IMR-90 (cell line): ENCODE measurements at regions not wholly inside any gene's neighbourhood (a gene's known extent, or its start where the extent isn't known, plus 50 kb on each side); places are given as distances from the start of the nearest gene placed in this dataset.

Source experiments
- ATAC-seq: fragments of 200-7000 bp; cut with Tn5 transposase; 2 replicates; pipeline ENCODE4 v1.9.1; 2020; ENCODE audit warnings: low read depth, mild to moderate bottlenecking, moderate library complexity
- BruUV-seq: library from RNA; stranded (reverse); fragments of 400-500 nt; replicated peaks from 2 replicates; lab custom pipeline; 2021; lab: Mats Ljungman, UMichigan
- CTCF ChIA-PET: fragments of 300-600 bp; formaldehyde crosslinking; extraction: SDS; loops from one replicate; lab custom pipeline; 2021; ENCODE audit warnings: antibody characterized with exemption; lab: Yijun Ruan, JAX
- POLR2A ChIA-PET: fragments of 300-600 bp; sonication (Branson Sonifier 250); formaldehyde crosslinking; loops from one replicate; lab custom pipeline; 2022; ENCODE audit warnings: antibody characterized with exemption; ENCODE audit not compliant: unreplicated experiment; lab: Charles Lee
- DNase-seq: peaks from one replicate; pipeline ENCODE4 v3.0.0; 2013
- H2AFZ ChIP-seq: replicated peaks from 2 replicates; pipeline ENCODE3; 2013; ENCODE audit warnings: low read length, mild to moderate bottlenecking; ENCODE audit not compliant: poor library complexity
- H2AK5ac ChIP-seq: 2 replicates; pipeline ENCODE4 v1.6.1; 2013; ENCODE audit warnings: low read depth, low read length, inconsistent platforms
- H2AK9ac ChIP-seq: replicated peaks from 2 replicates; pipeline ENCODE3; 2013; ENCODE audit warnings: mild to moderate bottlenecking, low read depth, low read length, moderate library complexity; ENCODE audit not compliant: poor library complexity
- H2BK120ac ChIP-seq: 2 replicates; pipeline ENCODE4 v1.6.1; 2013; ENCODE audit warnings: low read depth, low read length, inconsistent platforms
- H2BK15ac ChIP-seq: 3 replicates; pipeline ENCODE4 v1.6.1; 2013; ENCODE audit warnings: low read depth, low read length, inconsistent platforms
- H2BK20ac ChIP-seq: 2 replicates; pipeline ENCODE4 v1.6.1; 2013; ENCODE audit warnings: low read depth, mild to moderate bottlenecking, inconsistent platforms, low read length, moderate library complexity
- H2BK5ac ChIP-seq: 2 replicates; pipeline ENCODE4 v1.6.1; 2013; ENCODE audit warnings: mild to moderate bottlenecking, low read depth, low read length, inconsistent platforms; ENCODE audit not compliant: poor library complexity, severe bottlenecking
- H3K14ac ChIP-seq: replicated peaks from 2 replicates; pipeline ENCODE4 v1.6.1; 2013; ENCODE audit warnings: low read depth, low read length, inconsistent platforms
- H3K18ac ChIP-seq: 2 replicates; pipeline ENCODE4 v1.6.1; 2013; ENCODE audit warnings: low read depth, low read length, control low read depth
- H3K23ac ChIP-seq: 2 replicates; pipeline ENCODE4 v1.6.1; 2013; ENCODE audit warnings: low read depth, low read length, inconsistent platforms
- H3K27ac ChIP-seq: 2 replicates; pipeline ENCODE4 v1.5.1; 2013; ENCODE audit warnings: mild to moderate bottlenecking, control low read depth, low read length; ENCODE audit not compliant: insufficient read depth
- H3K27me3 ChIP-seq: 2 replicates; pipeline ENCODE4 v1.6.1; 2013; ENCODE audit warnings: low read length; ENCODE audit not compliant: control insufficient read depth, insufficient read depth
- H3K36me3 ChIP-seq: 2 replicates; pipeline ENCODE4 v1.6.1; 2013; ENCODE audit warnings: low read length, mixed read lengths; ENCODE audit not compliant: control insufficient read depth, insufficient read depth
- H3K4ac ChIP-seq: 2 replicates; pipeline ENCODE4 v1.6.1; 2013; ENCODE audit warnings: low read depth, low read length, inconsistent platforms
- H3K4me1 ChIP-seq: 2 replicates; pipeline ENCODE4 v1.6.1; 2013; ENCODE audit warnings: low read length, mixed read lengths; ENCODE audit not compliant: control insufficient read depth, insufficient read depth
- H3K4me2 ChIP-seq: 2 replicates; pipeline ENCODE4 v1.6.1; 2013; ENCODE audit warnings: low read depth, mild to moderate bottlenecking, control low read depth, low read length, moderate library complexity
- H3K4me3 ChIP-seq: 2 replicates; pipeline ENCODE4 v1.5.1; 2013; ENCODE audit warnings: low read depth, mild to moderate bottlenecking, control low read depth, low read length, moderate library complexity; ENCODE audit not compliant: insufficient read depth
- H3K56ac ChIP-seq: 2 replicates; pipeline ENCODE4 v1.6.1; 2013; ENCODE audit warnings: low read length, inconsistent platforms; ENCODE audit not compliant: insufficient read depth; ENCODE audit errors: extremely low read depth
- H3K79me1 ChIP-seq, 2 experiments: 2 replicates each; pipeline ENCODE4 v1.6.1; 2013; ENCODE audit warnings: low read length in 2 of 2, inconsistent platforms in 1 of 2, low read depth in 1 of 2
- H3K9ac ChIP-seq: 2 replicates; pipeline ENCODE4 v1.6.1; 2013; ENCODE audit warnings: low read depth, low read length, control low read depth
- H3K9me1 ChIP-seq: 2 replicates; pipeline ENCODE4 v1.6.1; 2013; ENCODE audit warnings: low read length, inconsistent platforms; ENCODE audit not compliant: insufficient read depth
- H3K9me3 ChIP-seq: 2 replicates; pipeline ENCODE4 v1.6.1; 2013; ENCODE audit warnings: low read length; ENCODE audit not compliant: control insufficient read depth, insufficient read depth
- H4K20me1 ChIP-seq: 2 replicates; pipeline ENCODE4 v1.6.1; 2013; ENCODE audit warnings: low read length, inconsistent platforms; ENCODE audit not compliant: insufficient read depth
- H4K5ac ChIP-seq: 2 replicates; pipeline ENCODE4 v1.6.1; 2013; ENCODE audit warnings: mild to moderate bottlenecking, low read depth, low read length, control low read depth
- H4K8ac ChIP-seq, 2 experiments: 2 replicates each; pipeline ENCODE4 v1.6.1; 2013; ENCODE audit warnings: low read depth in 2 of 2, low read length in 2 of 2, control low read depth in 1 of 2, inconsistent platforms in 1 of 2
- H4K91ac ChIP-seq: 2 replicates; pipeline ENCODE4 v1.6.1; 2013; ENCODE audit warnings: low read depth, low read length, inconsistent platforms; ENCODE audit not compliant: insufficient read depth
- BHLHE40 ChIP-seq: fragments of 150-350 bp; IDR thresholded peaks from 2 replicates; pipeline ENCODE4 v1.6.1; 2016; ENCODE audit warnings: mild to moderate bottlenecking, low read depth, low read length
- CEBPB ChIP-seq: IDR thresholded peaks from 2 replicates; pipeline ENCODE4 v1.6.1; 2012; ENCODE audit warnings: low read depth, low read length, improper control_type of control experiment
- CHD1 ChIP-seq: IDR thresholded peaks from 2 replicates; pipeline ENCODE4 v1.6.1; 2012; ENCODE audit warnings: low read depth, low read length, improper control_type of control experiment
- ELK1 ChIP-seq: fragments of 150-350 bp; IDR thresholded peaks from 2 replicates; pipeline ENCODE4 v1.6.1; 2016; ENCODE audit warnings: low read depth, mild to moderate bottlenecking, low read length, moderate library complexity, borderline replicate concordance
- FOS ChIP-seq: fragments of 150-350 bp; IDR thresholded peaks from 2 replicates; pipeline ENCODE4 v1.6.1; 2016; ENCODE audit warnings: low read depth, low read length
- MAFK ChIP-seq: IDR thresholded peaks from 2 replicates; pipeline ENCODE4 v1.6.1; 2012; ENCODE audit warnings: low read depth, low read length, improper control_type of control experiment
- MAZ ChIP-seq: IDR thresholded peaks from 2 replicates; pipeline ENCODE4 v1.6.1; 2012; ENCODE audit warnings: low read depth, mild to moderate bottlenecking, low read length, improper control_type of control experiment, moderate library complexity, borderline replicate concordance
- MXI1 ChIP-seq: IDR thresholded peaks from 2 replicates; pipeline ENCODE4 v1.6.1; 2012; ENCODE audit warnings: low read depth, mild to moderate bottlenecking, low read length, moderate library complexity, borderline replicate concordance
- NFE2L2 ChIP-seq: fragments of 150-350 bp; IDR thresholded peaks from 2 replicates; pipeline ENCODE4 v1.6.1; 2016; ENCODE audit warnings: low read depth, mild to moderate bottlenecking, low read length
- POLR2A ChIP-seq: IDR thresholded peaks from 2 replicates; pipeline ENCODE4 v1.6.1; 2012; ENCODE audit warnings: mild to moderate bottlenecking, low read depth, low read length
- RAD21 ChIP-seq: IDR thresholded peaks from 2 replicates; pipeline ENCODE4 v1.6.1; 2012; ENCODE audit warnings: low read length, improper control_type of control experiment
- RCOR1 ChIP-seq: IDR thresholded peaks from 2 replicates; pipeline ENCODE4 v1.6.1; 2012; ENCODE audit warnings: mild to moderate bottlenecking, low read length, improper control_type of control experiment; ENCODE audit not compliant: insufficient replicate concordance
- RFX5 ChIP-seq: IDR thresholded peaks from 2 replicates; pipeline ENCODE4 v1.8.0; 2012; ENCODE audit warnings: low read depth, mild to moderate bottlenecking, low read length, moderate library complexity
- SMC3 ChIP-seq: fragments of 150-350 bp; IDR thresholded peaks from 2 replicates; pipeline ENCODE4 v1.6.1; 2016; ENCODE audit warnings: low read depth, mild to moderate bottlenecking, antibody characterized with exemption, low read length, moderate library complexity
- WGBS, 2 experiments: methylation state at CpG; one replicate each; pipeline versions ENCODE4 v1.1.5 to v1.1.7; 2013; ENCODE audit warnings: missing lambda C conversion rate in 2 of 2; ENCODE audit not compliant: insufficient read length in 1 of 2; ENCODE audit errors: extremely low coverage in 2 of 2; 5-methylcytosine and 5-hydroxymethylcytosine counted together
- dilution Hi-C: fragments of 300-500 bp; cut with HindIII; formaldehyde crosslinking; loops from one replicate; pipeline ENCODE4 v1.14.3; 2018; ENCODE audit warnings: low sequenced_read_pairs; ENCODE audit not compliant: unreplicated experiment
- in situ Hi-C: fragments of 300-500 bp; cut with MboI; formaldehyde crosslinking; loops from 3 replicates; pipeline ENCODE4 v1.14.3; 2019; ENCODE audit warnings: low sequenced_read_pairs, inconsistent platforms, mixed read lengths
- intact Hi-C: fragments of 100-400 bp; cut with micrococcal nuclease; formaldehyde crosslinking; loops from 2 replicates; pipeline ENCODE4 v1.10.0; 2022
- TF ChIP-seq, protein P1 (sequence below): conservative IDR thresholded peaks from 2 replicates; pipeline ENCODE4 v1.5.1; 2012; ENCODE audit warnings: mild to moderate bottlenecking, low read depth, low read length, improper control_type of control experiment
- TF ChIP-seq, protein P2 (sequence below): fragments of 150-350 bp; IDR thresholded peaks from 2 replicates; pipeline ENCODE4 v1.6.1; 2017; ENCODE audit warnings: mild to moderate bottlenecking, antibody characterized with exemption, low read length, low read depth

DNA sequence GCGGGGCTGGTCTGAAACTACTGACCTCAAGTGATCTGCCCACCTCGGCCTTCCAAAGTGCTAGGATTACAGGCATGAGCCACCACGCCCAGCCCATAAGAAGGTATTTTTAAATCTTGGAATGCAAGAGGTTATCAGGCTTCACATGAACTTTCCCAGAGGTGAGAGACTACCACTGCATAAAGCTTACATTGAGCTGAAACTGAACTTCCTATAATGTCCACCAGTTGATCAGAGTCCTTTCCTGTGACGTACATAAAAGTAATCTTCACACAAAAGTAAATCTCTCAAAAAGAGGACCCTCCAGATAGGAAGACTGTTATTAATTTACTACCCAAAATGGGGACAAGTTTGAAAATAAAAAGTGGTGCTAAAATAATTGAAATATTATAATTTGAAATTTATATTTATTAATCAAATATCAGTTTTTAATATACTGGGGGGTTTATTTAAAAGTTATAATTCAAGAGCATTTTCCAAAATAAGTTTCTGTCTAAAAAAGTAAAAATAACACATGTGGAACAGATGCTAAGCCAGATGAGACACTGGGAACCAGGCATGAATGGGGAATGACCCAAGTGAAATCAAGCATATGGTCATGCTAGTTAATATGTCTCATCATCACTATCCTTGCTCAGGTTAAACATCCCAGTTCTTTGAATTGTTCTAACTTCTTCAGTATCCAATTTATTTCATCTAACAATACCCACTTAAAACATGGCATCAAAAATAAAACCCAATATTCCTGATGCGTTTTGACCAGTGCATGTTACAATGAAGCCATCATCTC lies 269.9 kb upstream of the UBE2E2 start:
- no peak overlapping the region for H4K5ac ChIP-seq
- no peak overlapping the region for H3K23ac ChIP-seq
- H3K56ac ChIP-seq = no peak overlapping the region
- no peaks in the 10 kb centered on the region for H3K9me3 ChIP-seq
- H2AK5ac ChIP-seq = no peak overlapping the region
- no peaks in the 10 kb centered on the region for H3K9me1 ChIP-seq
- H2BK20ac ChIP-seq = no peak overlapping the region
- in situ Hi-C loops = no loop called here
- no peak overlapping the region for H4K91ac ChIP-seq
- no peak overlapping the region for H4K8ac ChIP-seq
- H3K4me1 ChIP-seq = no peaks in the 10 kb centered on the region
- H2BK15ac ChIP-seq = no peak overlapping the region
- BruUV-seq = no TSS peak
- no peak overlapping the region for H2BK5ac ChIP-seq
- H3K14ac ChIP-seq = no peak overlapping the region
- H3K4ac ChIP-seq = no peak overlapping the region
- TF ChIP-seq RFX5 = no peak
- no peak for TF ChIP-seq MXI1
- TF ChIP-seq CEBPB = no peak
- TF ChIP-seq MAZ = no peak
- TF ChIP-seq, protein P1, sequence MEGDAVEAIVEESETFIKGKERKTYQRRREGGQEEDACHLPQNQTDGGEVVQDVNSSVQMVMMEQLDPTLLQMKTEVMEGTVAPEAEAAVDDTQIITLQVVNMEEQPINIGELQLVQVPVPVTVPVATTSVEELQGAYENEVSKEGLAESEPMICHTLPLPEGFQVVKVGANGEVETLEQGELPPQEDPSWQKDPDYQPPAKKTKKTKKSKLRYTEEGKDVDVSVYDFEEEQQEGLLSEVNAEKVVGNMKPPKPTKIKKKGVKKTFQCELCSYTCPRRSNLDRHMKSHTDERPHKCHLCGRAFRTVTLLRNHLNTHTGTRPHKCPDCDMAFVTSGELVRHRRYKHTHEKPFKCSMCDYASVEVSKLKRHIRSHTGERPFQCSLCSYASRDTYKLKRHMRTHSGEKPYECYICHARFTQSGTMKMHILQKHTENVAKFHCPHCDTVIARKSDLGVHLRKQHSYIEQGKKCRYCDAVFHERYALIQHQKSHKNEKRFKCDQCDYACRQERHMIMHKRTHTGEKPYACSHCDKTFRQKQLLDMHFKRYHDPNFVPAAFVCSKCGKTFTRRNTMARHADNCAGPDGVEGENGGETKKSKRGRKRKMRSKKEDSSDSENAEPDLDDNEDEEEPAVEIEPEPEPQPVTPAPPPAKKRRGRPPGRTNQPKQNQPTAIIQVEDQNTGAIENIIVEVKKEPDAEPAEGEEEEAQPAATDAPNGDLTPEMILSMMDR = no peak
- TF ChIP-seq RAD21 = no peak
- TF ChIP-seq RCOR1 = no peak
- no peak for TF ChIP-seq ELK1
- no peak for TF ChIP-seq BHLHE40
- no peak for TF ChIP-seq NFE2L2
- TF ChIP-seq CHD1 = no peak
- TF ChIP-seq FOS = no peak
- TF ChIP-seq, protein P2, sequence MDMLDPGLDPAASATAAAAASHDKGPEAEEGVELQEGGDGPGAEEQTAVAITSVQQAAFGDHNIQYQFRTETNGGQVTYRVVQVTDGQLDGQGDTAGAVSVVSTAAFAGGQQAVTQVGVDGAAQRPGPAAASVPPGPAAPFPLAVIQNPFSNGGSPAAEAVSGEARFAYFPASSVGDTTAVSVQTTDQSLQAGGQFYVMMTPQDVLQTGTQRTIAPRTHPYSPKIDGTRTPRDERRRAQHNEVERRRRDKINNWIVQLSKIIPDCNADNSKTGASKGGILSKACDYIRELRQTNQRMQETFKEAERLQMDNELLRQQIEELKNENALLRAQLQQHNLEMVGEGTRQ = no peak
- no peak for TF ChIP-seq SMC3
- TF ChIP-seq POLR2A = no peak
- no peak for TF ChIP-seq MAFK
- H3K36me3 ChIP-seq = no peaks in the 10 kb centered on the region
- POLR2A ChIA-PET = no interaction called here
- no peak overlapping the region for H3K4me3 ChIP-seq
- H2AFZ ChIP-seq = no peak overlapping the region
- CTCF ChIA-PET = no interaction called here
- dilution Hi-C loops = no loop called here
- ATAC-seq (no peak), DNase-seq (no peak)
- WGBS, 2 experiments = 22% methylated on average over 1 of the region's 5 CpGs; no CpG with 5 or more reads in 1 of the 2 experiments
- H3K9ac ChIP-seq = no peak overlapping the region
- H3K27ac ChIP-seq = no peak overlapping the region
- intact Hi-C loops = no loop called here
- H3K18ac ChIP-seq = no peak overlapping the region
- H2AK9ac ChIP-seq = no peak overlapping the region
- H2BK120ac ChIP-seq = no peak overlapping the region
- no peaks in the 10 kb centered on the region for H3K79me1 ChIP-seq
- H4K20me1 ChIP-seq = no peaks in the 10 kb centered on the region
- H3K4me2 ChIP-seq = no peak overlapping the region
- H3K27me3 ChIP-seq = no peaks in the 10 kb centered on the region
